Right atrium auricular region (tissue), 2 donors: ENCODE measurements at regions not wholly inside any gene's neighbourhood (a gene's known extent, or its start where the extent isn't known, plus 50 kb on each side); places are given as distances from the start of the nearest gene placed in this dataset.

Source experiments
- DNase-seq: peaks from one replicate; pipeline ENCODE4 v3.0.0-alpha.2; 2019; ENCODE audit warnings: low spot score
- H3K27ac ChIP-seq, 2 donors: fragments of 200-600 bp; sonication (generic); 1 replicate in 1 of 2; 2 replicates in 1 of 2; pipeline ENCODE4 v1.5.1; 2016 to 2019
- H3K27me3 ChIP-seq, 2 donors: fragments of 200-600 bp; sonication (generic); one replicate each; pipeline versions ENCODE4 v1.5.1 to v1.6.0; 2017 to 2019
- H3K36me3 ChIP-seq: fragments of 200-600 bp; sonication (generic); one replicate; pipeline ENCODE4 v1.5.1; 2016
- H3K4me1 ChIP-seq, 2 donors: fragments of 200-600 bp; sonication (generic); one replicate each; pipeline versions ENCODE4 v1.5.1 to v1.6.0; 2017 to 2019
- H3K4me3 ChIP-seq, 2 donors: fragments of 200-600 bp; sonication (generic); 1 replicate in 1 of 2; 2 replicates in 1 of 2; pipeline ENCODE4 v1.5.1; 2017 to 2019; ENCODE audit warnings: mild to moderate bottlenecking in 1 of 2, moderate library complexity in 1 of 2
- H3K9me3 ChIP-seq, 2 donors: fragments of 200-600 bp; sonication (generic); one replicate each; pipeline ENCODE4 v1.5.1; 2019
- TF ChIP-seq, protein P1 (sequence below), 2 donors: fragments of 200-600 bp; sonication (generic); IDR thresholded peaks; one replicate each; pipeline ENCODE4 v1.5.1; 2019; ENCODE audit warnings: antibody characterized with exemption in 2 of 2

DNA sequence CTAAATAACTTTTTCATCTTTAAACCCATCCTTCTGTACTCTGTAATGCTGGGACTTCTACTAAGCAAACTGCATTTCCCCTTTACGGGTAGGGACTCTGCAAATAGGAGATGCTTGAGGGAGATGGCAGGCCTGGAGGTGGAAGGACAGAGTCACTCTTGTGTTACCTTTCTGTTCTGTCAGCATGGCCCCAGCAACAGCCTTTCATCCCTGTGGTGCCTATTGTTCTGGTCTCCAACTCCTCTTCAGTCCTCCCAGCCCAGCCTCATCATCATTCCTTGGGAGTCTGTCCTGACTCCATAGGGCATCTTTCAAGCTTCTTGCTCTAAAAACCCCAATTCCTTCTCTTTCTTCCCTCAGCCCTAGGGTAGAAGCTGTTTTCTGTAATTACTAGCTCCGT lies 230.0 kb downstream of the SNX13 start:
- Histone ChIP-seq H3K4me3 (no peak overlapping the region), H3K4me1 (no peaks in the 10 kb centered on the region), H3K36me3 (no peaks in the 10 kb centered on the region), H3K9me3 (no peaks in the 10 kb centered on the region), H3K27ac (no peak overlapping the region), H3K27me3 (no peaks in the 10 kb centered on the region)
- TF ChIP-seq, protein P1, sequence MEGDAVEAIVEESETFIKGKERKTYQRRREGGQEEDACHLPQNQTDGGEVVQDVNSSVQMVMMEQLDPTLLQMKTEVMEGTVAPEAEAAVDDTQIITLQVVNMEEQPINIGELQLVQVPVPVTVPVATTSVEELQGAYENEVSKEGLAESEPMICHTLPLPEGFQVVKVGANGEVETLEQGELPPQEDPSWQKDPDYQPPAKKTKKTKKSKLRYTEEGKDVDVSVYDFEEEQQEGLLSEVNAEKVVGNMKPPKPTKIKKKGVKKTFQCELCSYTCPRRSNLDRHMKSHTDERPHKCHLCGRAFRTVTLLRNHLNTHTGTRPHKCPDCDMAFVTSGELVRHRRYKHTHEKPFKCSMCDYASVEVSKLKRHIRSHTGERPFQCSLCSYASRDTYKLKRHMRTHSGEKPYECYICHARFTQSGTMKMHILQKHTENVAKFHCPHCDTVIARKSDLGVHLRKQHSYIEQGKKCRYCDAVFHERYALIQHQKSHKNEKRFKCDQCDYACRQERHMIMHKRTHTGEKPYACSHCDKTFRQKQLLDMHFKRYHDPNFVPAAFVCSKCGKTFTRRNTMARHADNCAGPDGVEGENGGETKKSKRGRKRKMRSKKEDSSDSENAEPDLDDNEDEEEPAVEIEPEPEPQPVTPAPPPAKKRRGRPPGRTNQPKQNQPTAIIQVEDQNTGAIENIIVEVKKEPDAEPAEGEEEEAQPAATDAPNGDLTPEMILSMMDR (IDR thresholded peaks at IDR 0.05) = no peak
- no peak for DNase-seq

DNA sequence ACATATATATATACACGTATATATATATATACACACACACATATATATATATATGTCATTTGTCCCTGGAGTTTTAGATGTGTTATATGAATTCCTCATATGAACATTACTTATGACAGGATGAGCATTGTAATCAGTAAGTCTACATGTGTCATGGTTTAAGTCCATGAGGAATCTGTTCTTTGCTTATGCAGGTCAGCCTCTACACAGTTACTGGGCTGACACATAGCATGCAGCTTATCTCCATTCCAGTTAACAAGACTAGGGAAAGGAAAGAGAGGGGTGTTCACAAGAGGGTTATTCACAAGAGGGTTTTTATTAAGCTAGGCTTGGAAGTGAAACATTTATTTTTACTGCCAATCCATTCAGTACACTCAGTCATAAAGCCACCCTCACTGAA lies 226.7 kb downstream of the SNX13 start:
- Histone ChIP-seq H3K36me3 (no peaks in the 10 kb centered on the region), H3K27ac (no peak overlapping the region), H3K4me1 (no peaks in the 10 kb centered on the region), H3K4me3 (no peak overlapping the region), H3K9me3 (no peaks in the 10 kb centered on the region), H3K27me3 (no peaks in the 10 kb centered on the region)
- TF ChIP-seq, protein P1 (IDR thresholded peaks at IDR 0.05) = no peak
- no peak for DNase-seq

DNA sequence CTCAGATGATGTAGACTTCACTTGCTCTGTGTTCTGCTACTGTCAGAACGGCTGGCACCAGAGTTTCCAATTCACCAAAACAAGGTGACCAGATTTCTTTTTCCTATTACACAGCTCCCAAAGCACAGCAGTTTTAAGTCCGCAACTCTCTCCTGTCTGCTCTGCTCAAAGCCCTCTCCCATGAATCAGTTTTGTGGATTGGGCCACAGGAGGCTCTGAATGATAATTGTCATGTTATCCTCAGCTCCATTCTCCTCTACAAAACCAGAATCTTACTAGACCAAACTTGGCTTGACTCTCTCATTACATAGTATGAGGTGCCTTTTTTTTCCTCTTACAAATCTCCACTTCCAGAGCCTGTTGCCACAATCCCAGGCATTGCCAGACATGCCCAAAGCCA lies 223.5 kb downstream of the SNX13 start:
- TF ChIP-seq, protein P1 (IDR thresholded peaks at IDR 0.05) = no peak
- Histone ChIP-seq H3K4me1 (no peaks in the 10 kb centered on the region), H3K27ac (no peak overlapping the region), H3K27me3 (no peaks in the 10 kb centered on the region), H3K9me3 (no peaks in the 10 kb centered on the region), H3K36me3 (no peaks in the 10 kb centered on the region), H3K4me3 (no peak overlapping the region)
- DNase-seq = no peak

DNA sequence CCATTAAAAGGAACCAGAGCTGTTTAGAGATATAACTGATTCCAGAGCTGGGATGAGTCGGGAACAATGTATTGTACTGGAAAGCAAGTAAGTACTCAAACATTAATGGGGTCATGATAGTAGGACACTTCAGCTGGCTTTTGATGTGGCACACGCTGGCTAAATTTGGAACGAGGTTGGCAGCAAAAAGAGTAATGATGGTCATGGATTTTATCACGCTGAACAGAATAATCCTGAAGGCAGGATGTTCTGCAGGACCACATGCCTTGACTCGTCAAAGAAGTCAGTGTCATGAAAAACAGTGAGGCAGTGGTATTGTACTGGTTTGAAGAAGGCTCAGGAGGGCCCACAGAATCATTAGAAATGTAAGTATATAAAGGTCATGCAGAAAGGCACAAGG lies 220.3 kb downstream of the SNX13 start:
- Histone ChIP-seq H3K27me3 (no peaks in the 10 kb centered on the region), H3K9me3 (no peaks in the 10 kb centered on the region), H3K4me3 (no peak overlapping the region), H3K36me3 (no peaks in the 10 kb centered on the region), H3K27ac (no peak overlapping the region), H3K4me1 (no peaks in the 10 kb centered on the region)
- TF ChIP-seq, protein P1 (IDR thresholded peaks at IDR 0.05) = no peak
- no peak for DNase-seq

DNA sequence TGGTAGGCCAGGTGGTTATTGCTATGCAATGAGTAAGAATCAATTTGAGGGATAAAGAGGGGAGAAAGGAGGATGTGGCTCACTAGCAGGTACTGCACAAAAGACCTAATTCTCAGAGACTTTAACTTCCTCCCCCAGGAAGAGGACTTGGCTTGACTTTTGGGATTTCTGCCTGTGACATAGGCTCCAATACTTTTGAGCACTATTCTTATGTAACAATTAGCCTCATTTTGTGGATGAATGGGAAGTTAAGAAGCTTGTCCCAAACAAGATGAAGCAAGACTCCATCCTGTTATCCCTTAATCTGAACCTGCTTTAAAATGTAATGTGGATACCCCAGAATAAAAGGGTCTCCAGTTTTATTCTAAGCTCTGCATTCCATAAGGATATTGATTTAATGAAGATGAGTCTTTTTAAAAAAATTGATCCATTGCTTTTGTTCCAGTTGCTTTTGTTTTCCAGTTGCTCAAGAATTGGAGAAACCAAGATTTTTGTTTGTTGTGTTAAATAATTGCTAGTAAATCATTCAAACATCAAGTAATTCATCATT lies 218.5 kb downstream of the SNX13 start:
- H3K36me3 ChIP-seq = no peaks in the 10 kb centered on the region
- H3K9me3 ChIP-seq = no peaks in the 10 kb centered on the region
- H3K4me3 ChIP-seq = no peak overlapping the region
- DNase-seq = no peak
- TF ChIP-seq, protein P1 (IDR thresholded peaks at IDR 0.05) = no peak
- H3K27ac ChIP-seq = no peak overlapping the region
- H3K4me1 ChIP-seq = no peaks in the 10 kb centered on the region
- H3K27me3 ChIP-seq = no peaks in the 10 kb centered on the region

DNA sequence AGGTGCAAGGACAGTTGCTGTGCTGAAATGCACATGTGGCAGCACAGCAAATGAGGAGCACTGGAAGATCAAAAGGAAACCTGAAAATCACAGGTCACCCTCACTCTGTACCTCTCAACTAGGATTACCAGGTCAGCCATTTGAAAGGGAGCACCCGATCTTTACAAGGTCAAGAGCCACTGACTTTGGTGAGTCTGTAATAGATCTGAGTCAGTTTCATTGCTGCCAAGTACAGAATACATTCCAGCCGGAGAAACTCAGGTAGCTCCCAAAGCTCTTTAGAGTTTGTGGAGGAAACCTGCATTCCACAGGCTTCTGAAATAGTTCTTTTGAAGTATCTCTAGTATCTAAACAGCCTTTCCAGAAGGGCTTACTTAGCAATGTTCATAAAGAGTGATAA lies 217.5 kb downstream of the SNX13 start:
- TF ChIP-seq, protein P1 (IDR thresholded peaks at IDR 0.05) = no peak
- Histone ChIP-seq H3K9me3 (no peaks in the 10 kb centered on the region), H3K27ac (no peak overlapping the region), H3K4me1 (no peaks in the 10 kb centered on the region), H3K4me3 (no peak overlapping the region), H3K36me3 (no peaks in the 10 kb centered on the region), H3K27me3 (no peaks in the 10 kb centered on the region)
- DNase-seq = no peak
